GM23338 (cell line): ENCODE measurements at regions not wholly inside any gene's neighbourhood (a gene's known extent, or its start where the extent isn't known, plus 50 kb on each side); places are given as distances from the start of the nearest gene placed in this dataset.

Source experiments
- ATAC-seq: fragments of 200-7000 bp; cut with Tn5 transposase; 3 replicates; pipeline ENCODE4 v1.9.1; 2020
- DNase-seq: peaks from one replicate; pipeline ENCODE4 v3.0.0-alpha.2; 2015; ENCODE audit warnings: low spot score
- H2AFZ ChIP-seq: fragments of 200-600 bp; sonication (generic); 2 replicates; pipeline ENCODE4 v1.8.0; 2016; ENCODE audit warnings: antibody characterized with exemption, mild to moderate bottlenecking, moderate library complexity
- H3F3A ChIP-seq: fragments of 200-600 bp; sonication (generic); replicated peaks from 2 replicates; pipeline ENCODE4 v1.8.0; 2017; ENCODE audit warnings: antibody characterized with exemption, mixed run types, low read depth
- H3K27ac ChIP-seq: fragments of 200-600 bp; sonication (generic); 2 replicates; pipeline ENCODE4 v1.6.1; 2016; ENCODE audit warnings: low read depth
- H3K27me3 ChIP-seq: fragments of 200-600 bp; sonication (generic); 2 replicates; pipeline ENCODE4 v1.8.0; 2016; ENCODE audit warnings: mild to moderate bottlenecking, mixed run types, moderate library complexity; ENCODE audit not compliant: insufficient read depth
- H3K36me3 ChIP-seq: fragments of 200-600 bp; sonication (generic); 2 replicates; pipeline ENCODE4 v1.8.0; 2016; ENCODE audit warnings: mild to moderate bottlenecking; ENCODE audit not compliant: insufficient read depth
- H3K4me1 ChIP-seq: fragments of 200-600 bp; sonication (generic); 2 replicates; pipeline ENCODE4 v1.8.0; 2016; ENCODE audit warnings: mild to moderate bottlenecking, moderate library complexity; ENCODE audit not compliant: insufficient read depth
- H3K4me2 ChIP-seq: fragments of 200-600 bp; sonication (generic); 2 replicates; pipeline ENCODE4 v1.7.1; 2017; ENCODE audit warnings: mixed run types
- H3K4me3 ChIP-seq: fragments of 200-600 bp; sonication (generic); 2 replicates; pipeline ENCODE4 v1.6.1; 2016; ENCODE audit warnings: mixed run types
- H3K79me2 ChIP-seq: fragments of 200-600 bp; sonication (generic); replicated peaks from 2 replicates; pipeline ENCODE4 v1.8.0; 2017; ENCODE audit warnings: mild to moderate bottlenecking; ENCODE audit not compliant: insufficient read depth
- H3K9me2 ChIP-seq: fragments of 200-600 bp; sonication (generic); 2 replicates; pipeline ENCODE4 v1.8.0; 2017; ENCODE audit not compliant: insufficient read depth
- H4K20me1 ChIP-seq: fragments of 200-600 bp; sonication (generic); replicated peaks from 2 replicates; pipeline ENCODE4 v1.8.0; 2017; ENCODE audit warnings: mild to moderate bottlenecking; ENCODE audit not compliant: insufficient read depth
- H3K27ac Mint-ChIP-seq: 2 replicates; pipeline ENCODE4 v1.8.0; 2020; ENCODE audit warnings: inconsistent platforms, mild to moderate bottlenecking, moderate library complexity, mixed read lengths
- H3K27me3 Mint-ChIP-seq: 3 replicates; pipeline ENCODE4 v1.8.0; 2022; ENCODE audit warnings: low read depth, mild to moderate bottlenecking, moderate library complexity, mixed read lengths, inconsistent platforms; ENCODE audit not compliant: insufficient read depth, poor library complexity
- H3K36me3 Mint-ChIP-seq: 3 replicates; pipeline ENCODE4 v1.8.0; 2021; ENCODE audit warnings: low read depth, mild to moderate bottlenecking, inconsistent platforms, moderate library complexity, mixed read lengths
- H3K4me1 Mint-ChIP-seq: 3 replicates; pipeline ENCODE4 v1.8.0; 2020; ENCODE audit warnings: mild to moderate bottlenecking, inconsistent platforms, mixed read lengths
- H3K4me3 Mint-ChIP-seq: 3 replicates; pipeline ENCODE4 v1.8.0; 2021; ENCODE audit warnings: moderate library complexity, mild to moderate bottlenecking, inconsistent platforms, mixed read lengths
- H3K9me3 Mint-ChIP-seq: 3 replicates; pipeline ENCODE4 v1.8.0; 2020; ENCODE audit warnings: moderate library complexity, mild to moderate bottlenecking, inconsistent platforms, mixed read lengths
- CREB1 ChIP-seq: fragments of 250-450 bp; sonication (Bioruptor Pico); IDR thresholded peaks from 2 replicates; pipeline ENCODE4 v1.5.0; 2020; ENCODE audit warnings: low read depth, mild to moderate bottlenecking, moderate library complexity
- ETS1 ChIP-seq: IDR thresholded peaks from 2 replicates; pipeline ENCODE4 v1.6.1; 2016; ENCODE audit warnings: antibody characterized with exemption
- EZH2 ChIP-seq: fragments of 200-600 bp; sonication (generic); IDR thresholded peaks from one replicate; pipeline ENCODE4 v1.8.0; 2017; ENCODE audit warnings: antibody characterized with exemption, mild to moderate bottlenecking, low read depth; ENCODE audit not compliant: unreplicated experiment
- EZH2phosphoT487 ChIP-seq: fragments of 200-600 bp; sonication (generic); IDR thresholded peaks from one replicate; pipeline ENCODE4 v1.8.1; 2018; ENCODE audit warnings: antibody characterized with exemption; ENCODE audit not compliant: unreplicated experiment
- JUNB ChIP-seq: IDR thresholded peaks from one replicate; pipeline ENCODE4 v1.6.1; 2016; ENCODE audit warnings: antibody characterized with exemption; ENCODE audit not compliant: unreplicated experiment
- NANOG ChIP-seq: IDR thresholded peaks from 2 replicates; pipeline ENCODE4 v1.6.1; 2016; ENCODE audit warnings: antibody characterized with exemption, borderline replicate concordance
- POLR2AphosphoS5 ChIP-seq: IDR thresholded peaks from 2 replicates; pipeline ENCODE4 v1.6.1; 2016; ENCODE audit warnings: antibody characterized with exemption, low read depth
- STAT1 ChIP-seq: IDR thresholded peaks from one replicate; pipeline ENCODE4 v1.6.1; 2016; ENCODE audit warnings: antibody characterized with exemption; ENCODE audit not compliant: unreplicated experiment
- ZNF114 ChIP-seq: fragments of 250-450 bp; sonication (Bioruptor Pico); IDR thresholded peaks from 2 replicates; pipeline ENCODE4 v1.5.0; 2020; ENCODE audit warnings: mild to moderate bottlenecking, moderate library complexity
- ZNF331 ChIP-seq: fragments of 250-450 bp; sonication (Bioruptor Pico); IDR thresholded peaks from 2 replicates; pipeline ENCODE4 v1.5.0; 2020; ENCODE audit warnings: low read depth, mild to moderate bottlenecking, moderate library complexity
- TF ChIP-seq, protein P1 (sequence below): IDR thresholded peaks from one replicate; pipeline ENCODE4 v1.6.1; 2018; ENCODE audit warnings: antibody characterized with exemption; ENCODE audit not compliant: unreplicated experiment
- TF ChIP-seq, protein P2 (sequence below): fragments of 250-450 bp; sonication (Bioruptor Pico); IDR thresholded peaks from 2 replicates; pipeline ENCODE4 v1.5.0; 2020; ENCODE audit warnings: mild to moderate bottlenecking, moderate library complexity
- TF ChIP-seq, protein P3 (sequence below), 2 experiments: fragments of 200-600 bp in 1 of 2; sonication (generic) in 1 of 2; conservative IDR thresholded peaks; 2 replicates each; pipeline versions ENCODE4 v1.5.1 to v1.6.1; 2016 to 2017; ENCODE audit warnings: antibody characterized with exemption in 2 of 2, low read depth in 2 of 2, mild to moderate bottlenecking in 2 of 2, moderate library complexity in 1 of 2

GRCh38 chr15:48059791-48060190 is 61.0 kb upstream of the SLC24A5 start:
- DNase-seq = no peak
- TF ChIP-seq EZH2 (no peak), ZNF331 (CRISPR knock-in tag) (no peak), NANOG (no peak), JUNB (no peak), POLR2AphosphoS5 (no peak), ZNF114 (CRISPR knock-in tag) (no peak), CREB1 (CRISPR knock-in tag) (no peak), ETS1 (no peak), STAT1 (no peak), EZH2phosphoT487 (no peak)
- TF ChIP-seq, protein P1, sequence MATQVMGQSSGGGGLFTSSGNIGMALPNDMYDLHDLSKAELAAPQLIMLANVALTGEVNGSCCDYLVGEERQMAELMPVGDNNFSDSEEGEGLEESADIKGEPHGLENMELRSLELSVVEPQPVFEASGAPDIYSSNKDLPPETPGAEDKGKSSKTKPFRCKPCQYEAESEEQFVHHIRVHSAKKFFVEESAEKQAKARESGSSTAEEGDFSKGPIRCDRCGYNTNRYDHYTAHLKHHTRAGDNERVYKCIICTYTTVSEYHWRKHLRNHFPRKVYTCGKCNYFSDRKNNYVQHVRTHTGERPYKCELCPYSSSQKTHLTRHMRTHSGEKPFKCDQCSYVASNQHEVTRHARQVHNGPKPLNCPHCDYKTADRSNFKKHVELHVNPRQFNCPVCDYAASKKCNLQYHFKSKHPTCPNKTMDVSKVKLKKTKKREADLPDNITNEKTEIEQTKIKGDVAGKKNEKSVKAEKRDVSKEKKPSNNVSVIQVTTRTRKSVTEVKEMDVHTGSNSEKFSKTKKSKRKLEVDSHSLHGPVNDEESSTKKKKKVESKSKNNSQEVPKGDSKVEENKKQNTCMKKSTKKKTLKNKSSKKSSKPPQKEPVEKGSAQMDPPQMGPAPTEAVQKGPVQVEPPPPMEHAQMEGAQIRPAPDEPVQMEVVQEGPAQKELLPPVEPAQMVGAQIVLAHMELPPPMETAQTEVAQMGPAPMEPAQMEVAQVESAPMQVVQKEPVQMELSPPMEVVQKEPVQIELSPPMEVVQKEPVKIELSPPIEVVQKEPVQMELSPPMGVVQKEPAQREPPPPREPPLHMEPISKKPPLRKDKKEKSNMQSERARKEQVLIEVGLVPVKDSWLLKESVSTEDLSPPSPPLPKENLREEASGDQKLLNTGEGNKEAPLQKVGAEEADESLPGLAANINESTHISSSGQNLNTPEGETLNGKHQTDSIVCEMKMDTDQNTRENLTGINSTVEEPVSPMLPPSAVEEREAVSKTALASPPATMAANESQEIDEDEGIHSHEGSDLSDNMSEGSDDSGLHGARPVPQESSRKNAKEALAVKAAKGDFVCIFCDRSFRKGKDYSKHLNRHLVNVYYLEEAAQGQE = no peak
- TF ChIP-seq, protein P2, sequence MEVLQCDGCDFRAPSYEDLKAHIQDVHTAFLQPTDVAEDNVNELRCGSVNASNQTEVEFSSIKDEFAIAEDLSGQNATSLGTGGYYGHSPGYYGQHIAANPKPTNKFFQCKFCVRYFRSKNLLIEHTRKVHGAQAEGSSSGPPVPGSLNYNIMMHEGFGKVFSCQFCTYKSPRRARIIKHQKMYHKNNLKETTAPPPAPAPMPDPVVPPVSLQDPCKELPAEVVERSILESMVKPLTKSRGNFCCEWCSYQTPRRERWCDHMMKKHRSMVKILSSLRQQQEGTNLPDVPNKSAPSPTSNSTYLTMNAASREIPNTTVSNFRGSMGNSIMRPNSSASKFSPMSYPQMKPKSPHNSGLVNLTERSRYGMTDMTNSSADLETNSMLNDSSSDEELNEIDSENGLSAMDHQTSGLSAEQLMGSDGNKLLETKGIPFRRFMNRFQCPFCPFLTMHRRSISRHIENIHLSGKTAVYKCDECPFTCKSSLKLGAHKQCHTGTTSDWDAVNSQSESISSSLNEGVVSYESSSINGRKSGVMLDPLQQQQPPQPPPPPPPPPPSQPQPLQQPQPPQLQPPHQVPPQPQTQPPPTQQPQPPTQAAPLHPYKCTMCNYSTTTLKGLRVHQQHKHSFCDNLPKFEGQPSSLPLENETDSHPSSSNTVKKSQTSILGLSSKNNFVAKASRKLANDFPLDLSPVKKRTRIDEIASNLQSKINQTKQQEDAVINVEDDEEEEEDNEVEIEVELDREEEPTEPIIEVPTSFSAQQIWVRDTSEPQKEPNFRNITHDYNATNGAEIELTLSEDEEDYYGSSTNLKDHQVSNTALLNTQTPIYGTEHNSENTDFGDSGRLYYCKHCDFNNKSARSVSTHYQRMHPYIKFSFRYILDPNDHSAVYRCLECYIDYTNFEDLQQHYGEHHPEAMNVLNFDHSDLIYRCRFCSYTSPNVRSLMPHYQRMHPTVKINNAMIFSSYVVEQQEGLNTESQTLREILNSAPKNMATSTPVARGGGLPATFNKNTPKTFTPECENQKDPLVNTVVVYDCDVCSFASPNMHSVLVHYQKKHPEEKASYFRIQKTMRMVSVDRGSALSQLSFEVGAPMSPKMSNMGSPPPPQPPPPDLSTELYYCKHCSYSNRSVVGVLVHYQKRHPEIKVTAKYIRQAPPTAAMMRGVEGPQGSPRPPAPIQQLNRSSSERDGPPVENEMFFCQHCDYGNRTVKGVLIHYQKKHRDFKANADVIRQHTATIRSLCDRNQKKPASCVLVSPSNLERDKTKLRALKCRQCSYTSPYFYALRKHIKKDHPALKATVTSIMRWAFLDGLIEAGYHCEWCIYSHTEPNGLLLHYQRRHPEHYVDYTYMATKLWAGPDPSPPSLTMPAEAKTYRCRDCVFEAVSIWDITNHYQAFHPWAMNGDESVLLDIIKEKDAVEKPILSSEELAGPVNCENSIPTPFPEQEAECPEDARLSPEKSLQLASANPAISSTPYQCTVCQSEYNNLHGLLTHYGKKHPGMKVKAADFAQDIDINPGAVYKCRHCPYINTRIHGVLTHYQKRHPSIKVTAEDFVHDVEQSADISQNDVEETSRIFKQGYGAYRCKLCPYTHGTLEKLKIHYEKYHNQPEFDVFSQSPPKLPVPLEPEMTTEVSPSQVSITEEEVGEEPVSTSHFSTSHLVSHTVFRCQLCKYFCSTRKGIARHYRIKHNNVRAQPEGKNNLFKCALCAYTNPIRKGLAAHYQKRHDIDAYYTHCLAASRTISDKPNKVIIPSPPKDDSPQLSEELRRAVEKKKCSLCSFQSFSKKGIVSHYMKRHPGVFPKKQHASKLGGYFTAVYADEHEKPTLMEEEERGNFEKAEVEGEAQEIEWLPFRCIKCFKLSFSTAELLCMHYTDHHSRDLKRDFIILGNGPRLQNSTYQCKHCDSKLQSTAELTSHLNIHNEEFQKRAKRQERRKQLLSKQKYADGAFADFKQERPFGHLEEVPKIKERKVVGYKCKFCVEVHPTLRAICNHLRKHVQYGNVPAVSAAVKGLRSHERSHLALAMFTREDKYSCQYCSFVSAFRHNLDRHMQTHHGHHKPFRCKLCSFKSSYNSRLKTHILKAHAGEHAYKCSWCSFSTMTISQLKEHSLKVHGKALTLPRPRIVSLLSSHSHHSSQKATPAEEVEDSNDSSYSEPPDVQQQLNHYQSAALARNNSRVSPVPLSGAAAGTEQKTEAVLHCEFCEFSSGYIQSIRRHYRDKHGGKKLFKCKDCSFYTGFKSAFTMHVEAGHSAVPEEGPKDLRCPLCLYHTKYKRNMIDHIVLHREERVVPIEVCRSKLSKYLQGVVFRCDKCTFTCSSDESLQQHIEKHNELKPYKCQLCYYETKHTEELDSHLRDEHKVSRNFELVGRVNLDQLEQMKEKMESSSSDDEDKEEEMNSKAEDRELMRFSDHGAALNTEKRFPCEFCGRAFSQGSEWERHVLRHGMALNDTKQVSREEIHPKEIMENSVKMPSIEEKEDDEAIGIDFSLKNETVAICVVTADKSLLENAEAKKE (CRISPR knock-in tag) = no peak
- TF ChIP-seq, protein P3, sequence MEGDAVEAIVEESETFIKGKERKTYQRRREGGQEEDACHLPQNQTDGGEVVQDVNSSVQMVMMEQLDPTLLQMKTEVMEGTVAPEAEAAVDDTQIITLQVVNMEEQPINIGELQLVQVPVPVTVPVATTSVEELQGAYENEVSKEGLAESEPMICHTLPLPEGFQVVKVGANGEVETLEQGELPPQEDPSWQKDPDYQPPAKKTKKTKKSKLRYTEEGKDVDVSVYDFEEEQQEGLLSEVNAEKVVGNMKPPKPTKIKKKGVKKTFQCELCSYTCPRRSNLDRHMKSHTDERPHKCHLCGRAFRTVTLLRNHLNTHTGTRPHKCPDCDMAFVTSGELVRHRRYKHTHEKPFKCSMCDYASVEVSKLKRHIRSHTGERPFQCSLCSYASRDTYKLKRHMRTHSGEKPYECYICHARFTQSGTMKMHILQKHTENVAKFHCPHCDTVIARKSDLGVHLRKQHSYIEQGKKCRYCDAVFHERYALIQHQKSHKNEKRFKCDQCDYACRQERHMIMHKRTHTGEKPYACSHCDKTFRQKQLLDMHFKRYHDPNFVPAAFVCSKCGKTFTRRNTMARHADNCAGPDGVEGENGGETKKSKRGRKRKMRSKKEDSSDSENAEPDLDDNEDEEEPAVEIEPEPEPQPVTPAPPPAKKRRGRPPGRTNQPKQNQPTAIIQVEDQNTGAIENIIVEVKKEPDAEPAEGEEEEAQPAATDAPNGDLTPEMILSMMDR (conservative IDR thresholded peaks at IDR 0.05; ENCODE audit: low read depth in 2 of 2) = no peak
- no peak overlapping the region for H3K27ac ChIP-seq
- peak overlapping the region; percentile 48; the same call in 1 of the 2 replicates for H2AFZ ChIP-seq
- H3F3A ChIP-seq = no peaks in the 10 kb centered on the region
- H3K4me2 ChIP-seq = no peak overlapping the region
- H3K4me3 Mint-ChIP-seq = no peak overlapping the region
- H4K20me1 ChIP-seq = no peaks in the 10 kb centered on the region
- no peaks in the 10 kb centered on the region for H3K79me2 ChIP-seq
- H3K36me3 ChIP-seq = no peaks in the 10 kb centered on the region
- H3K4me1 ChIP-seq = 0 out of 2 replicates have a peak, but pooled peaks cover 5% of the 10 kb centered on the region
- peaks cover 4% of the 10 kb centered on the region; the same call in 2 of the 3 replicates for H3K36me3 Mint-ChIP-seq
- no peak overlapping the region for H3K27ac Mint-ChIP-seq
- peaks cover 7% of the 10 kb centered on the region; the same call in 1 of the 3 replicates for H3K4me1 Mint-ChIP-seq
- no peak for ATAC-seq
- H3K9me3 Mint-ChIP-seq = peaks cover 7% of the 10 kb centered on the region; the same call in 1 of the 3 replicates
- peaks cover 2% of the 10 kb centered on the region for H3K27me3 Mint-ChIP-seq
- no peaks in the 10 kb centered on the region for H3K27me3 ChIP-seq
- no peak overlapping the region for H3K4me3 ChIP-seq
- peaks cover 15% of the 10 kb centered on the region for H3K9me2 ChIP-seq
